GM12891 (cell line): ENCODE measurements at regions not wholly inside any gene's neighbourhood (a gene's known extent, or its start where the extent isn't known, plus 50 kb on each side); places are given as distances from the start of the nearest gene placed in this dataset.

Source experiments
- POLR2A ChIP-seq: IDR thresholded peaks from 2 replicates; pipeline ENCODE4 v1.6.1; 2011; ENCODE audit warnings: low read depth, low read length, control low read depth
- POLR2AphosphoS5 ChIP-seq: IDR thresholded peaks from 2 replicates; pipeline ENCODE4 v1.6.1; 2011; ENCODE audit warnings: low read depth, low read length, control low read depth
- POU2F2 ChIP-seq: IDR thresholded peaks from 2 replicates; pipeline ENCODE4 v1.6.1; 2011; ENCODE audit warnings: low read depth, mild to moderate bottlenecking, control low read depth, low read length, moderate library complexity

- TF ChIP-seq POU2F2: no peak
- no peak for TF ChIP-seq POLR2A
- no peak for TF ChIP-seq POLR2AphosphoS5
Observed at GRCh38 chr3:124140746-124141145, 148.8 kb upstream of the ROPN1 start.
